ENCODE measurements at regions not wholly inside any gene's neighbourhood (a gene's known extent, or its start where the extent isn't known, plus 50 kb on each side); places are given as distances from the start of the nearest gene placed in this dataset.
"Not testable (repeated sequence)": the region's sequence is repeated elsewhere in the genome, so short reads cannot be mapped to it uniquely, and the experiment has no call there.

DNA sequence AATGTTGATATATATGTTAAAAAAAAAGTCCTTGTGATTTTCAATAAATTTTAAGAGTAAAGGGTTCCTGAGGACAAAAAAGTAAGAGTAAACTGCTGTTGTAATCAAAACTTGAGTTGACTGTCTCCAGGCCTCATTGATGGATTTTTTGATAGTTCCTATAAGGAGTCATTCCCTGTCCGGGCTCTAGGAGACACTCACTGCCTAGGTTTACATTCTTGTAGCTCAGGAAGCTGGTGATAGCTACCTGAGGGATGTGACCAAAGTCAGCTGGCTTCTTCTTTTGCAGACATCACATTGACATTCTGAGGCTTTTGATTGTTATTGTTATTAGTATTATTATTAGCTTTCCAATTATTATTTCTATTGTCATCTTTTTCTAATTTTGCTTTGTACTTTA, 116.5 kb upstream of the FBXL7 start:
- DNase-seq = no peak

GRCh38 chr5:15383021-15383420, 117.0 kb upstream of the FBXL7 start:
- no peak for DNase-seq

DNA sequence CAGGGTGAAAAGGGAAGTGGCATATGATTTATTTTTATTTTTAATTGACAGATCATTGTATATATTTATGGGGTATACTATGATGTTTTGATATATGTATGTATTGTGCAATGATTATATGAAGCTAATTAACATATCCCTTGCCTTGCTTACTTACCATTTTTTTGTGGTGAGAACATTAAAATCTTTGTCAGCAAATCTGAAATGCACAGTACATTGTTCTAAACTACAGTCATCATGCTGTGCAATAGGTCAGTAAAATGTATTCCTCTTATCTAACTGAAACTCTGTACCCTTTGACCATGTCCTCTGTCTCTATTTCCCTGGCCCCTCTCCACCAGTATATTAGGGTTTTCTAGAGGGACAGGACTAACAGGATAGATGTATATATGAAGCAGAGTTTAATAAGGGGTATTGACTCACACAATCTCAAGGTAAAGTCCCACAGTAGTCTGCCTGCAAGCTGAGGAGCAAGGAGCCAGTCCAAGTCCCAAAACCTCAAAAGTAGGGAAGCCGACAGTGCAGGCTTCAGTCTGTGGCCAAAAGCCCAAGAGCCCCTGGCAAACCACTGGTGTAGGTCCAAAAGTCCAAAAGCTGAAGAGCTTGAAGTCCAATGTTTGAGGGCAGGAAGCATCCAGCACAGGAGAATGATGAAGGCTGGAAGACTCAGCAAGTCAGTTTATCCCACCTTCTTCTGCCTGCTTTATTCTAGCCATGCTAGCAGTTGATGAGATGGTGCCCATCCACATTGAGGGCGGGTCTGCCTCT, 122.2 kb upstream of the FBXL7 start:
- DNase-seq = no peak

- DNase-seq = no peak
Measured at GRCh38 chr5:15376803-15377202, 123.2 kb upstream of the FBXL7 start.

GRCh38 chr5:15376088-15376487, 123.9 kb upstream of the FBXL7 start:
- DNase-seq = no peak

DNA sequence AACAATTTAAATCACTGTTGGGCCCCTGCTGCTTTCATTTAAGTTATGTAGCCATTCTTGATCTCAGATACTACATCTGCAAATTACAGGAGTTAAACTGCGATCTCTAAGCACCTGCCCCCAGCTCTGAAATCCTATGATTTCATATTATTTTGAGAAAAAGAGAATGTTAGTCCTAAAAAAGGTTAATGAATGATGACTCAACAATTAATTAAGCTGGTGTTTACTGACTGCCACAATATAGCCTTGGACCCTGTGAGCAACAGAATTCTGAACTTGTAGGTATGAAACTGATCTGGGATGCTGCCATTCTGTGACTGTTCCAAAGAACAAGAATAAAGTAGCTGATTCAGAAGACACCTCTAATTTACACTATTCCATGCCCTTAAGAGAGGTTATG, 124.4 kb upstream of the FBXL7 start:
- no peak for DNase-seq

DNA sequence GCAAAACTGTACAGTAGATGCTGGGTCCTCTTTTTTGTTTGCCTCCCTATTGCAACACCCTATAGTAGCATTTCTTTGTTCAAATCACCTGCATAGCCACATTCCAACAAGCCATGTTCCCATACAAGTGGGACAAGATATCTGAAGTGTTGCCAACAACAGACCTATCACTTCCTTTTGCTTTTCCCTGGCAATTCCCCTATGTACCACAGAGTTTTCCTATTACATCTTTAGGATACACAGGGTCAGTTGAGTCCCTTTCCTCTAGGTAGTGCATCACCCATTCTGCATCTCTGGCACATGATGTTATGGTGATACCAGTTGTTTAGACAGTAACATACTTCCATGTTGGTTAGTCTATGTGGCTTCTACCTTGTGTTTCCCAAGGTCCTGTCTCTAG, 125.1 kb upstream of the FBXL7 start:
- DNase-seq = no peak

DNA sequence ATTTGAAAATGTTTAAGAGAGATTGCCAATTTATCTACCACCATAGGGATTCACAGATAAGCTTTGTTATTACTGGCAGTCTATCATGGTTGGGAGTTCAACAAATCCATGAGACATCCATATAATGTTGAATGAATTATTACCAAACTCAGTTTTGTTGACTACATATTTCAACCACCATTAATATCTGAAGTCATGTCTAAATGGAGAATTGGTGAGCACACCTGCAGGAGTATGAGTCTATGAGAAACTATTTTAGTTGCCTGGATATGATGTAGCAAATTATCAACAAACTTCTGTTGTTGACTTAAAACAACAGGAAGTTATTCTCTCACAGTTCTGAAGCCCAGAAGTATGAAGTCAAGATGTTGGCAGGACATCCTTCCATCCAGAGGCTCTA, 126.8 kb upstream of the FBXL7 start:
- no peak for DNase-seq

GRCh38 chr5:15371184-15371583, 128.8 kb upstream of the FBXL7 start:
- DNase-seq = no peak

GRCh38 chr5:15368835-15369234, 131.1 kb upstream of the FBXL7 start:
- no peak for DNase-seq

- no peak for DNase-seq
Measured at GRCh38 chr5:15367489-15367888, 132.5 kb upstream of the FBXL7 start.

GRCh38 chr5:15366676-15367391, 133.1 kb upstream of the FBXL7 start:
- no peak for DNase-seq

DNA sequence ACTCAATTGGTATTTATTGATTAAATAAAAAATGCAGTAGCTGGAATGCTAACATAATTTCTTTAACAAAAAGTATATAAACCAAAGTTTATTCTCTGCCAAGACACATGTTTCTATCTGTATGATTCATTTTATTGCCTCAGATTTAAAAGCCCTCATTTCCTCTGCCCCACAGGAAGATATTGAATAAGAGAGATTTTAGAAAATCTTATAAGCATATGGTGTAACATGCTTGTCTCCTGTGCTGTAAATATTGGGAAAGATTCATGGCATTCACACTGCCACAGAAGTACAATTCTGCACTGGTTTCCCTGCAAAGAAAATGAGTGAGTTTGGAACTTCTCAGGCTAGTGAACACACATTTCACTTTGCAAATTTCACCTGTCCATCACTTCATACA, 134.9 kb upstream of the FBXL7 start:
- no peak for DNase-seq

DNA sequence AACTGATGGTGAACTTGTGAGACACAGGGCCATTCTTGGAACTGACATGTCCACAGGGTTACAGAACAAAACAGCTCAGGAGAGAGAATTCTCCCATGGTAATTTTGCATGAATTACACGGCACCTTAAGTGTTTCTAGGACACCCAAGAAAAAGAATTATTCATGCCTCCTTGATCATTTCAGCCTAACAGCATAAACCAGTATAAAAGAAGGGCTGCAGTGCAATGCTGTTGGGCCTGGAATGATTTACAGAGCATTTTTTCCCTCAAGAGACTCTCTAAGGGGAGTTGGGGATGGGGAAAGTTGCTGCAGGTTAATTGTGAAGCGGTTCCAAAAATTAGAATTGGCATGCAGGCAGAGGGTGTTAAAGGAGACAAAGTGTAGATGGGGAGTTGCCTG, 136.4 kb upstream of the FBXL7 start:
- no peak for DNase-seq

DNA sequence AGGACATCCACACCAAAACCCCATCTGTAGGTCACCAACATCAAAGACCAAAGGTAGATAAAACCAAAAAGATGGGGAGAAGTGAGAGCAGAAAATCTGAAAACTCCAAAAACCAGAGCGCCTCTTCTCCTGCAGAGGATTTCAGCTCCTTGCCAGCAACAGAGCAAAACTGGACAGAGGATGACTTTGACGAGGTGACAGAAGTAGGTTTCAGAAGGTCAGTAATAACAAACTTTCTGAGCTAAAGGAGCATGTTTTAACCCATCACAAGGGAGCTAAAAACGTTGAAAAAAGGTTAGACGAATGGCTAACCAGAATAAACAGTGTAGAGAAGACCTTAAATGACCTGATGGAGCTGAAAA, 142.9 kb upstream of the FBXL7 start:
- not testable (repeated sequence) for DNase-seq

DNA sequence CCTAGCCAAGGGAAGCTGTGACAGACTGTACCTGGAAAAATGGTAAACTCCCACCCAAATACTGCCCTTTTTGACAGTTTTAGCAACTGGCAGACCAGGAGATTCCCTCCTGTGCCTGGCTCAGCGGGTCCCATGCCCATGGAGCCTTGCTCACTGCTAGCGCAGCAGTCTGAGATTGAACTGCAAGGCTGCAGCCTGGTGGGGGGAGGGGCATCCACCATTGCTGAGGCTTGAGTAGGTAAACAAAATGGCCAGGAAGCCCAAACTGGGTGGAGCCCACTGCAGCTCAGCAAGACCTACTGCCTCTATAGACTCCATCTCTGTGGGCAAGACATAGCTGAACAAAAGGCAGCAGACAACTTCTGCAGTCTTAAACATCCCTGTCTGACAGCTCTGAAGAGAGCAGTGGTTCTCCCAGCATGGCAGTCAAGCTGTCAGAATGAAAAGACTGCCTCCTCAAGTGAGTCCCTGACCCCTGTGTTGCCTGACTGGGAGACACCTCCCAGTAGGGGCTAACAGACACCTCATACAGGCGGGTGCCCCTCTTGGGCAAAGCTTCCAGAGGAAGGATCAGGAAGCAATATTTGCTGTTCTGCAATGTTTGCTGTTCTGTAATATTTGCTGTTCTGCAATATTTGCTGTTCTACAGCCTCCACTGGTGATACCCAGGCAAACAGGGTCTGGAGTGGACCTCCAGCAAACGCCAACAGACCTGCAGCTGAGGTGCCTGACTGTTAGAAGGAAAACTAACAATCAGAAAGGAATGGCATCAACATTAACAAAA, 143.5 kb upstream of the FBXL7 start:
- DNase-seq = not testable (repeated sequence)

GRCh38 chr5:15354021-15354420, 146.0 kb upstream of the FBXL7 start:
- no peak for DNase-seq

DNA sequence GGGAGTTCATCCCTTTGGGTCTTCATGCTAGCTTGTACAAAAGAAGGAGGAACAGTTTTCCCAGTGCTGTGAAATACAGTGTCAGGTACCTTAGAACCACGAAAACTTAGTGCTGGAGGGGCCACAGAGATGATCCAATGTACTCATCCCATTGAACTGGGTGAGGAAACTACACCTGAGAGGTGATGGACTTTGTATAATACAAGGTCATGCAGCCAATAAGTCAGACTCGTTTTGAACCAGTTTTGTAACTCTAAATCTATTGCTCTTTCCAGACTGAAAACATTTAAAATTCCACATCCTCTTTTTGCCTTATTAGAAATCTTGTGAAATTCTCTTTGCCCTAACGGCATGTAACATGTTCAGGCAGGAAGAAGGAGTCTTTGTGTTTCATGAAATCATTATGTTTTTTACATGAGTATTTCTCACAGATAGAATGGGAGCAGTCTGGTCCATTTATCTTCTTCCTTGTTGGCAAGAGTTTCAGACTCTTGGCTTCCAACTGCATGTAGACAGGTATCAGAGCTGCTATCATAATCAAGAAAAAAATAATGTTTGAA, 146.8 kb upstream of the FBXL7 start:
- DNase-seq = no peak

DNA sequence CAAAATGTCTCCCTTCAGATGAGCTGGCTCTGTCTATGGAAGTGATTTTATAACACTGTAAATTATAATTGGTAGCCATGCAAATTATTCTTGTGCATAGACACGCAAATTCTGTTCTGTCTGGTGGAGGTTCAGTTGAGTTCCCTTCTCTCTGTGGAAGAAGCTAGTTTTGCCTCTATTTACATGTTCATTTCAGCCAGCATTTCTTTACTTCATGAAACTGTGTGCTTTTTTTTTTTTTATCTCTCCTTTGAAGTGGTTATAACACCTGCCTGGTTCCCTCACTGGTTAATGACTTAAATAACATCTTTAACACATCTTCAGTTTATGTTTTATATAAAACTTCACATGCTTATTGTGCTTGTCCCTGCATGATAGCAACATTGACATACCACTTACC, 149.4 kb upstream of the FBXL7 start:
- DNase-seq = no peak

DNA sequence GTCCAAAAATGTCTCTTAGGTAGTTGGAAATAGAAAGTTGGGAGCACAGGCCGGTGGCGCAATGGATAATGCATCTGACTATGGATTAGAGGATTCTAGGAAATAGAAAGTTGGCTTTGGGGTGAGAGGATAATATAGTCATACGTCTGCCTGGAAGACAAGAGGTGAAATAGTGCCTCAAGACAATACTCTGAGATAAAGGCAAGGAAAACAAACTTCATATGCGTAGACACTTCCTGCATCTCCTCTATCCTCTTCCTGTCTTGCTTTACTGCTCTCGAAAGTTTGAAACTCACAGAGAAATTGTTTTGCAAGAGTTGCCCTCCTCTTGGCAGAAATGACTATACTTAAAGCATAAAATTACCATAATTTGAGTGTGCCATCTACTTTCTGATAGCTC, 153.2 kb upstream of the FBXL7 start:
- no peak for DNase-seq

GRCh38 chr5:15344954-15345353, 155.0 kb upstream of the FBXL7 start:
- DNase-seq = no peak

GRCh38 chr5:15338546-15338945, 161.4 kb upstream of the FBXL7 start:
- DNase-seq = no peak

DNA sequence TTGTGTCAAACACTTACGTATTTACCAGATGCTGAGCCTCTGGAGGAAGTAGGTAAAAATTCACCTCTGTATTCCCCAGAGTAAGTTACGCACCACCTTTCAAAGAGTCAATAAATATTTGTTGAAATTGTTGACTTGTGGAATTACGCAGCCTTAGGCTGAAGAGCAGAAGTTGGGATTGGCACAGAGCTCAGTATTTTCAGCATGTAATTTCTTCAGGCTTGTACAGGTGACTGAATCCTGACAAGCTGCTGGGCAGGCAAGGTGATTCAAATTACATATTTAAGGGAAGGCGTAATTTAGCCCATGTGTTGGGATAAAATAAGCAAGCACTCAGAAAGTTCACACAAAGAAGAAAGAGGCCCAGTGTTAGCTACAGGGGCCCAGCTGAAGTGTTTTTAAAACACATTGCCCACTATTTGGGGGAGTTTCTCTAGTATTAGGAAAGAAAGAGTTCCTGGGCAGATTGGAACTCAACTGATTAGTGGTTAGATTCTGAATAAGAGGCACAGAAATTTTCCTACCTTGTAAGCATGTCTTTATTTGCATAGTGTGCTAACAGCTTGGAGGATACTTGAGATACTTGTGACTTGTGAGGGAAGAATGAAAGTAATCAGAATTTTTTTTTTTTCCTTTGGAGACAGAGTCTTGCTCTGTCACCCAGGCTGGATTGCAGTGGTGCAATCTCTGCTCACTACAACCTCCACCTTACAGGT, 165.3 kb upstream of the FBXL7 start:
- no peak for DNase-seq

Measured in central memory CD4-positive, alpha-beta T cell (primary cell).